Keratinocyte (primary cell): ENCODE measurements at regions not wholly inside any gene's neighbourhood (a gene's known extent, or its start where the extent isn't known, plus 50 kb on each side); places are given as distances from the start of the nearest gene placed in this dataset.

ENCODE experiments used
- DNase-seq: peaks from one replicate; pipeline ENCODE4 v3.0.0-alpha.2; 2011; ENCODE audit warnings: low read depth, missing footprints, low spot score
- FAIRE-seq: peaks from 2 replicates; lab custom pipeline; 2011; peaks lifted over from hg19 to GRCh38; lab: Jason Lieb, UNC
- H2AFZ ChIP-seq: 2 replicates; pipeline ENCODE4 v1.6.0; 2012; ENCODE audit warnings: low read length, control low read depth, inconsistent platforms; ENCODE audit not compliant: control insufficient read depth
- H3K27ac ChIP-seq: 2 replicates; pipeline ENCODE4 v1.5.1; 2011; ENCODE audit warnings: low read length; ENCODE audit not compliant: control insufficient read depth, insufficient read depth
- H3K27me3 ChIP-seq: 3 replicates; pipeline ENCODE4 v1.6.0; 2011; ENCODE audit warnings: low read length; ENCODE audit not compliant: control insufficient read depth, insufficient read depth; ENCODE audit errors: extremely low read depth
- H3K36me3 ChIP-seq, 2 experiments: 2 replicates in 1 of 2; 3 replicates in 1 of 2; pipeline ENCODE4 v1.5.1; 2011; ENCODE audit warnings: low read length in 2 of 2, mild to moderate bottlenecking in 1 of 2; ENCODE audit not compliant: control insufficient read depth in 2 of 2, insufficient read depth in 2 of 2; ENCODE audit errors: extremely low read depth in 1 of 2
- H3K4me1 ChIP-seq: 3 replicates; pipeline ENCODE4 v1.5.1; 2011; ENCODE audit warnings: low read length; ENCODE audit not compliant: control insufficient read depth, insufficient read depth; ENCODE audit errors: extremely low read depth
- H3K4me2 ChIP-seq: 3 replicates; pipeline ENCODE4 v1.6.0; 2011; ENCODE audit warnings: low read depth, low read length; ENCODE audit not compliant: control insufficient read depth, insufficient read depth; ENCODE audit errors: extremely low read depth
- H3K4me3 ChIP-seq, 3 experiments: fragments of 200-600 bp in 1 of 3; sonication (generic) in 1 of 3; 2 replicates in 2 of 3; 3 replicates in 1 of 3; pipeline ENCODE4 v1.5.1; 2011 to 2016; ENCODE audit warnings: low read length in 3 of 3, mild to moderate bottlenecking in 3 of 3, control low read depth in 2 of 3, inconsistent platforms in 1 of 3, low read depth in 1 of 3, mixed read lengths in 1 of 3, mixed run types in 1 of 3, moderate library complexity in 1 of 3; ENCODE audit not compliant: control insufficient read depth in 2 of 3, insufficient read depth in 2 of 3; ENCODE audit errors: extremely low read depth in 1 of 3
- H3K79me2 ChIP-seq: 2 replicates; pipeline ENCODE4 v1.6.0; 2012; ENCODE audit warnings: low read length; ENCODE audit not compliant: control insufficient read depth, insufficient read depth
- H3K9ac ChIP-seq: 3 replicates; pipeline ENCODE4 v1.6.0; 2011; ENCODE audit warnings: low read length; ENCODE audit not compliant: control insufficient read depth, insufficient read depth; ENCODE audit errors: extremely low read depth
- H3K9me1 ChIP-seq: 3 replicates; pipeline ENCODE4 v1.6.0; 2011; ENCODE audit warnings: low read length; ENCODE audit not compliant: control insufficient read depth, insufficient read depth; ENCODE audit errors: extremely low read depth
- H3K9me3 ChIP-seq: 2 replicates; pipeline ENCODE4 v1.5.1; 2012; ENCODE audit warnings: low read depth, low read length; ENCODE audit not compliant: control insufficient read depth
- H4K20me1 ChIP-seq: 3 replicates; pipeline ENCODE4 v1.6.0; 2011; ENCODE audit warnings: low read length; ENCODE audit not compliant: control insufficient read depth, insufficient read depth; ENCODE audit errors: extremely low read depth
- EZH2 ChIP-seq: IDR thresholded peaks from one replicate; pipeline ENCODE4 v1.6.1; 2012; ENCODE audit warnings: inconsistent platforms, mild to moderate bottlenecking, low read length, moderate library complexity
- dilution Hi-C: fragments of 300-500 bp; cut with MboI; formaldehyde crosslinking; loops from one replicate; pipeline ENCODE4 v1.7.0; 2020; ENCODE audit warnings: low sequenced_read_pairs; ENCODE audit not compliant: extremely low pct_ligation_motif_present
- TF ChIP-seq, protein P1 (sequence below), 3 experiments: IDR thresholded peaks in 1 of 3; conservative IDR thresholded peaks in 1 of 3; optimal IDR thresholded peaks in 1 of 3; 2 replicates in 2 of 3; 3 replicates in 1 of 3; pipeline versions ENCODE3 to v1.5.1; 2011; ENCODE audit warnings: low read length in 3 of 3, mild to moderate bottlenecking in 3 of 3, moderate library complexity in 2 of 3, control low read depth in 1 of 3, inconsistent platforms in 1 of 3; ENCODE audit not compliant: insufficient read depth in 2 of 3; ENCODE audit errors: extremely low read depth in 1 of 3

DNA sequence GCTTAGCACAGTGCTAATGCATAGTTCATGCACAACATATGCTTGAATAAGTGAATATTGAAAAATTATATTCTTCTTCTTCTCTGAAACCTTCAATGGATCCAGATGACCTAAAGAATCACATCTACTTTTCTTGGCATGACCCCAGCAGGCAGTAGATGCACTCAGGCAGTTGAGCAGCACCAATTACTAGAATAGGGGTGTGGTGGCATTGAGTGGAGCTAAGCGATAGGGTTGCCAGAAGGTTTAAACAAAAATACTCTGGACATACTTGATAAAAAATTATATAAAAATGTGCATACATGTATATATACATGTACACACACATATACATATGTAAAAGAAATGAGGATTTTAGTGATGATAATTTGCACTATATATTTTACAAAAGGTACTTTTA lies 81.8 kb downstream of the NFKBIZ start:
- FAIRE-seq, result no peak
- H3K9me1 ChIP-seq, result no peaks in the 10 kb centered on the region
- H3K4me3 ChIP-seq, result no peak overlapping the region
- no peaks in the 10 kb centered on the region for H3K36me3 ChIP-seq
- H3K27me3 ChIP-seq, result no peaks in the 10 kb centered on the region
- H3K4me2 ChIP-seq, result no peak overlapping the region
- H3K9me3 ChIP-seq, result no peaks in the 10 kb centered on the region
- H3K27ac ChIP-seq, result no peak overlapping the region
- no peak for TF ChIP-seq EZH2
- TF ChIP-seq, protein P1, sequence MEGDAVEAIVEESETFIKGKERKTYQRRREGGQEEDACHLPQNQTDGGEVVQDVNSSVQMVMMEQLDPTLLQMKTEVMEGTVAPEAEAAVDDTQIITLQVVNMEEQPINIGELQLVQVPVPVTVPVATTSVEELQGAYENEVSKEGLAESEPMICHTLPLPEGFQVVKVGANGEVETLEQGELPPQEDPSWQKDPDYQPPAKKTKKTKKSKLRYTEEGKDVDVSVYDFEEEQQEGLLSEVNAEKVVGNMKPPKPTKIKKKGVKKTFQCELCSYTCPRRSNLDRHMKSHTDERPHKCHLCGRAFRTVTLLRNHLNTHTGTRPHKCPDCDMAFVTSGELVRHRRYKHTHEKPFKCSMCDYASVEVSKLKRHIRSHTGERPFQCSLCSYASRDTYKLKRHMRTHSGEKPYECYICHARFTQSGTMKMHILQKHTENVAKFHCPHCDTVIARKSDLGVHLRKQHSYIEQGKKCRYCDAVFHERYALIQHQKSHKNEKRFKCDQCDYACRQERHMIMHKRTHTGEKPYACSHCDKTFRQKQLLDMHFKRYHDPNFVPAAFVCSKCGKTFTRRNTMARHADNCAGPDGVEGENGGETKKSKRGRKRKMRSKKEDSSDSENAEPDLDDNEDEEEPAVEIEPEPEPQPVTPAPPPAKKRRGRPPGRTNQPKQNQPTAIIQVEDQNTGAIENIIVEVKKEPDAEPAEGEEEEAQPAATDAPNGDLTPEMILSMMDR (optimal IDR thresholded peaks at IDR 0.05 in 1 of 3, IDR thresholded peaks at IDR 0.05 in 1 of 3, conservative IDR thresholded peaks at IDR 0.05 in 1 of 3; ENCODE audit: extremely low read depth in 1 of 3, insufficient read depth in 2 of 3, low read length in 3 of 3), result no peak
- H2AFZ ChIP-seq, result no peak overlapping the region
- no peak overlapping the region for H3K9ac ChIP-seq
- no peak for DNase-seq
- dilution Hi-C loops, result no loop called here
- peaks cover 18% of the 10 kb centered on the region for H3K4me1 ChIP-seq
- no peaks in the 10 kb centered on the region for H3K79me2 ChIP-seq
- no peaks in the 10 kb centered on the region for H4K20me1 ChIP-seq

DNA sequence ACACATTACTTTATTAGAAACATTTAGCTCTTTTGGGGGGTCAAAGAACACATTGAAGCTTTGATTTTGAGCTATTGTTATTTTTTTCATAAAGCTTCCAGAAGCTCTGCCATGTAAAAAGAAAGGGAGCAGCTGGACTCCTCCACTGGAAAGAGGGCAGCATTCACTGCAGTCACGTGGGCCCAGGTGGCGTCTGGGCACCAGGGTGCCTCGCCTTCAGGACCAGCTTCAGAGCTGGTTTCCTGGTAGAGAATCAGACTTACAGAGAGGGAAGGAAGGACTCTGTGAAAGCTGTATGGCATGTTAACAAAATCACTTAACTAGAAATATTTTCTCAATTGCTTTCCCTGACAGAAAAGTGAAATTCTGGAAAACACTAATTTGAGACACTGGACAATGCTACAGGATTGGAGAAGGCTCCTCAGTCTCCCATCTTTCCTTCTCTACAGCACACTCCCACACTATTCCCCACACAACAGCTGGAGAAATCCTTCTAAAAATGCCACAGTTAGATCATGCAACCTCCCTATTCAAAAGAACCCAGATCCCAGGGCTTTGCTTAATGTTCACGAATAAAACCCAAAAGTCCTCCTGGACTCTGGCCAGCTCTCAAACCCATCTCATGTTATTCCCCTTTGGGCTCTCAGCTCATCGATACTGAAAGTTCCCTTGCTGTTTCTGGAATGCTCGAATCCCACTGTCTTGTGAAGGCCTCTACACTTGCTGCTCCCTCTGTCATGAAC lies 83.2 kb downstream of the NFKBIZ start:
- Histone ChIP-seq H3K79me2 (no peaks in the 10 kb centered on the region), H3K4me1 (peaks cover 17% of the 10 kb centered on the region), H3K4me3 (no peak overlapping the region), H3K9me1 (no peaks in the 10 kb centered on the region), H3K27me3 (no peaks in the 10 kb centered on the region), H3K4me2 (no peak overlapping the region), H3K36me3 (no peaks in the 10 kb centered on the region), H2AFZ (no peak overlapping the region), H3K27ac (no peak overlapping the region), H3K9me3 (no peaks in the 10 kb centered on the region), H3K9ac (no peak overlapping the region), H4K20me1 (no peaks in the 10 kb centered on the region)
- FAIRE-seq (no peak), DNase-seq (no peak)
- dilution Hi-C loops, result no loop called here
- TF ChIP-seq, protein P1 (optimal IDR thresholded peaks at IDR 0.05 in 1 of 3, IDR thresholded peaks at IDR 0.05 in 1 of 3, conservative IDR thresholded peaks at IDR 0.05 in 1 of 3; ENCODE audit: extremely low read depth in 1 of 3, insufficient read depth in 2 of 3, low read length in 3 of 3), result no peak
- no peak for TF ChIP-seq EZH2
